ENCODE measurements at regions not wholly inside any gene's neighbourhood (a gene's known extent, or its start where the extent isn't known, plus 50 kb on each side); places are given as distances from the start of the nearest gene placed in this dataset.

- DNase-seq = no peak
These were observed 68.4 kb upstream of the NLK start for GRCh38 chr17:27974045-27974436.

DNA sequence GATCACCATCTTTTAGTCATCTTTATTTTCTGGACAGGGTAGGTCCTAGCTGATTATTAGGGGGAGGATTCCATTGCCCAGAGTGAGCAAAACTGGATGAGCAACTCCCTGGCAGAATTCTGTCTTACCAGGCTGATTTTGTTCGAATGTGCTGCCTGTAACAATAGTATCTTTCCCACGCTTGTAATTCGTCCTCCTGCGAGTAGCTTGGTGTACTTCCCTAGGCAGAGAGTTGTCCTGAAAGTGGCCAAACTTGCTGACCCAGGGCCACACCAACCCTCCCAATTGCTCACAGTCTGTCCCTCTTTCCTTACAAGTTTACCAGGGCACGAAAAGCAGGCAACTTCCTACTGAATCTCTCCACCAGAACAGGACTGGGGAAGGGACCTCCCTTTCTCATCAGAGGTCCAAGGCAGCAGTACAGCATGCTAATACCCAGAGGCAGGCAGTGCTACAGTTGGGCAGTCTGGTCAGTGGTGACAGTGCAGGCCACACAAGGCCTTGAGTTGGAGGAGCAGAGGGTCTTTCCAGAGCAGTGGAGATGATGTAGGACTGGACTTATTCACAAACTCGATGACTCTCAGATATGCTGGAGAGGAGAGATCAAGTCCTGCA is 67.8 kb upstream of the NLK start:
- DNase-seq = no peak

DNA sequence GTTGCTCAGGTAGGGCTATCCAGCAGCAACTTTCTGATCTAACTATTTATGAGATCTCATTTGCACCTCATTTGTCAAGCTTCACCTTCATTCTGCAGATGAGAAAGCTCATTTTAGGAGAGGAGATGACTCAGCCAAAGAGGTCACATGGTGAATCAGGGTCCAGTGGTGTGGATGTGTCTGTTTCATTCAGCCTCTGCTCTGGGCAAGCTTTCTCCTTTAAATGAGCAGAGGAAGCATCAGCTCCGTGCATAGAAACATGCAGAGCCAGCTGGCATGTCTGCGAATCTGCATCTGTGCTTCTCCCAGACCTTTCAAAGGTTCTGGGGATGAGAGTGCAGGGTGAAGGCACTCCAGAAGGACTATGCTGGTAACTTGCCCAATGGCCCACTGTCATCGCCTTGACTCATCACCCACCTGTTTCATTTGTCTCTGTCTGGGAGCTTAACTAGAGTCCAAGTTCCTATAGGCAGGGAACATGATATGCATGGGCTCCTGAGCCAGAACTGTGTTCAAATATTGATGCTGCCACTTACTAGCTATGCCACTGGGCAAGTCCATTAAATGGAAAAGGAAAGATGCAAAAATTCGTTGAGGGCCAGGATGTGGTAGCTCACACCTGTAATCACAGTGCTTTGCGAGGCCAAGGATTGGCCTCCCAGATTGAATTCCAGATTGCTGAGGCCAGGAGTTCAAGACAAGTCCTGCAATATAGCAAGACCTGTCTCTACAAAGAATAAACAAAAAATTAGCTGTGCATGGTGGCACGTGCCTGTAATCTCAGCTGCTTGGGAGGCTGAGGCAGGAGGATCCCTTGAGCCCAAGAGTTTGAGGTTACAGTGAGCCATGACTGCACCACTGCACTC is 67.1 kb upstream of the NLK start:
- DNase-seq = no peak

GRCh38 chr17:27976331-27976730 is 66.1 kb upstream of the NLK start:
- DNase-seq = no peak

GRCh38 chr17:27977751-27978688 is 64.5 kb upstream of the NLK start:
- no peak for DNase-seq

GRCh38 chr17:27978689-27979175 is 63.7 kb upstream of the NLK start:
- DNase-seq = no peak

- DNase-seq = peak; percentile 68
These were observed 62.4 kb upstream of the NLK start for GRCh38 chr17:27980043-27980442.

DNA sequence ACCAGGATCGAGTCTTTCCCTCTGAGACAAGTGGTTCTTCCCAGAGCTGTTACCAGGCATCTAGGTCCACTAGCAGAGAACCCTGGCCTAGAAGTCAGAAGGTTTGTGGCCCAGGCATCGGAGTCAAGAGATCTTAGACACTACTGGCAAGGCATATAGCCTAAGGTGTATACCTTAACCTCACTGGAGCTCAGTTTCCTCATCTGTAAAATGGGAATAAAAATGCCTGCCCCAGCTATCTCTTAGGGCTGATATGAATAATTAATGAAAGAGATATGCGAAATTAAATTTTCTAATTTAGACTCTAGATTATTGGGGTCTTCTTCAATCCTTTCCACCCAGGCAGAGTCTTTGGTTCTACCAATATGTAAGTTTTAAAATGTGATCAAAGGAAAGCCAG is 60.5 kb upstream of the NLK start:
- no peak for DNase-seq

DNA sequence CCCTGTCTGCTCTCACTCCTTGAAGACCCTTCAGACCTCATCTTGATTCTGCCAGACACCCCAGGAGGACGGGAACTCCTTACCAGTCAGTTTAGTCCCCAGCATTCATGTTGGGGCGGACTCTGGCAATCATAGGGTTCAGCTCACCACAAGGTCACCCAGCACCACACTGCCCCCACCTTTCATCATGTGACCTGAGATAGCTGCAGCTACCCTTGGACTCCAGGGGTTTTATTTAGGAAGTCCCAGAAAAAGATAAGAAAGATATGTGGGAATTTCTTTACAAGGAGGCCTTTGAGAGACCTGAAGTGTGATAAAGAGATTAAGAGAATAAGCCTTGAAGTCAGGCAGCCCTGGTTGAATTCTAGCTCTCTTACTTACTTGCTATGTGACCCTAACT is 59.8 kb upstream of the NLK start:
- DNase-seq = no peak

DNA sequence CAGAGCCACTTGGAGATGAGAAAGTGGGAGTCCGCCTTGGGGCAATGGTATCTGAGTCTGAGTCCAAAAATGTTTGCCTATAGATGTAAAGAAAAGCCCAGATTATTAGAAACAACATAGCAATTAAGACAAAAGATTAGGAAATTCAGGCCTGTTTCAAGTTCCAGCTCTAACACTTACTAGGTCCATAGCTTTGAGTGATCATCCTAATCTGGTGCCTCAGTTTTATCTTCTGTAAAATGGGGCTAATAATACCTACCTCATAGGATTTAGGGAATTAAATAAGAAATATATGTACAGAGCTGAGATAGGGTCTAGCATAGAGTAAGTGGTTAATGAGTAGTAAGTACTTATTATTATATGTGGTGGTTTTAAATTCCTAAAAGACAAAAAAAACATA is 58.6 kb upstream of the NLK start:
- no peak for DNase-seq

- no peak for DNase-seq
These were observed 58.1 kb upstream of the NLK start for GRCh38 chr17:27984404-27984803.

GRCh38 chr17:27984816-27985215 is 57.7 kb upstream of the NLK start:
- DNase-seq = no peak

DNA sequence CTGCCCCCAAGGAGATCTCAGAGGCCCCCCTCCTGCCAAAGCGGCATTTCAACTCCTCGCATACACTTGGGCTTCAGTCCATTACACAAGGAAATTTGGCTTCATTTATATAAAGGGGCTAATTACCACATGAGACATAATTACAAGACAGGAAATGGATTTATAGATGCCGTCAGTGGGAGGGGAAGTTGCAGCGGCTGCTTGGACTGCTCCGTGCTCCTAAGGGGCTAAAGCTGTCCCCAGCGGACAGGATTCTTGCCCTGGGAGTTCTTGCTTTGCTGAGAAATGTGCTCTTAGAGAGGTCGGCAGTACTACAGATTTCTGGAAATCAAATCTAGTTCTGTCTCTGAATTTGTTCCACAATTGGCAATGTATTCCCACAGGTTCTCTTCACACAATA is 57.2 kb upstream of the NLK start:
- DNase-seq = no peak

- DNase-seq = no peak
These were observed 56.6 kb upstream of the NLK start for GRCh38 chr17:27985736-27986399.

GRCh38 chr17:27986805-27987684 is 55.4 kb upstream of the NLK start:
- DNase-seq = no peak

DNA sequence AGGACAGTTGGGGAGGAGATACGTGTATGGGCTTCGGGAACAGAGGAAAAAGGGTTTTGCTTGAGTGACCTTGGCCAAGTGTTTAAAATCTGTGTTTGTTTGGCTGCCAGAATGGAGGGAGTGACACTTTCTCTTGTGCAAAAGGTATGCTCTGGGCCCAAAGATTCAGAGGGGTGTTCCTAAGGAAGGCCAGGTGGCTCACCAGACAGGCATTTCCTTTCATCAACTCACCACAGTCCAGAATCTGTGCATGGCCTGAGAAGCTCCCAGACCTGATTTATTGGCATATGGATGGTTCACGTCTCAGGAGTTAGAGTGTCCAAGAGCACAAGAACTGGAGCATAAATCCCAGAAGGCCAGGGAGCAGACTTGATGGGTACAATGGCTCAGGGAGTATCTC is 53.4 kb upstream of the NLK start:
- no peak for DNase-seq

DNA sequence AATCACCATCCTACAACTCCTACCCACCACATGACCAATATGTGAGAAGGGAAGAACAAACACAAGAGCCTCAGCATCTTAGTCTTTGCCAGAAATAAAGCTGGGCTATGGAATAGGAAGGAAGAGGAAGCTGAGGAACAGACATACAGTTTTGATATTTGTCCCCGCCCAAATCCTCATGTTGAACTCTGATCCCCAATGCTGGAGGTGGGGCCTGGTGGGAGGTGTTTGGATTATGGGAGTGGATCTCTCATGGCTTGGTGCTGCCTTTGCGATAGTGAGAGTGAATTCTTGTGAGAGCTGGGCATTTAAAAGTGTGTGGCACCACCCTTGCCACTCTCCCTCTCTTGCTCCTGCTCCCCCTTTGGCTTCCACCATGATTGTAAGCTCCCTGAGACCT is 52.4 kb upstream of the NLK start:
- no peak for DNase-seq

DNA sequence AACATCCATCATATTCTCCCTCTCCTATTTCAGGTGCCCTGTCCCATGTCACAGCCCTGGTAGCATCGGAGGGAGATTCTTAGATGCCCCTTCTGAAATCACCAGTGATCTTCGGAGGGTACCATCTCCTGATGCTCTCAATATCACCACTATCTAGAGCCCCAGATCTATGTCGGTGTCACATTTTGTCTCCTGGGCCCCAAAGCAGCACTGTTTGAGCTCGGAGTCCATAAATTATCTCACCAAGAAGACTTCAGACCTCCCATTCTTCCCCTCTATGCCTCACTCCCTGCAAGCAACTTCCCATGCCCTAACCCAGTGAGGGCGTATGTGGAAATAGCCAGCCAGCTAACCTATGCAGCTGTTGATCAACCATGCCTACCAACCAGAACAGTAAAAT is 51.5 kb upstream of the NLK start:
- no peak for DNase-seq

DNA sequence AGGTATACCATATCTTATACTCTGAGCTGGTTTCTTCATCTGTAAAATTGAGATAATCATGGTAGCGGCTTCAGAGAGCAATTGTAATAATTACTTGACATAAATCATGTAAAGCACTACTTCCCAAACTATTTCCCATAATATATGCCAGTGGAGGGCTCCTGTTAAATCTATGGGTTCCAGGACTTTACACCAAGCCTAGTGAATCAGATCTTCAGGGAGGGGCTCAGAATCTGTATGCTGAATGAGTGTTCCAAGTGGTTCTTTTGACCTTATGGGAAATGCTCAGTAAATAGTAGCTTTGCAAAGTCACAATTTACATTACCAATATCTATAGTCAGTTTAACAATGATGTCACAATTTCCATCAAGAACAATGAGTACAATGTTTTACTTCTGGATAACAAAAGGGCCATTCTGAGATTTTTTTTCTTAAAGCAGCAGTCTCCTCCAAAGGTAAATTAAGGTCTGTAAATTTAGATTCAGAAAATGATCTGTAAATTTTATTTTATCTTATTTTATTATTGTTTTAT is 50.9 kb upstream of the NLK start:
- no peak for DNase-seq
